GM19023 (cell line): ENCODE measurements at regions not wholly inside any gene's neighbourhood (a gene's known extent, or its start where the extent isn't known, plus 50 kb on each side); places are given as distances from the start of the nearest gene placed in this dataset.
"Not testable (repeated sequence)": the region's sequence is repeated elsewhere in the genome, so short reads cannot be mapped to it uniquely, and the experiment has no call there.

ENCODE experiments used
- ATAC-seq: cut with Tn5 transposase; IDR thresholded peaks from one replicate; pipeline ENCODE4 v1.9.1; 2021; ENCODE audit warnings: mild to moderate bottlenecking, moderate library complexity; ENCODE audit not compliant: unreplicated experiment

GRCh38 chr2:122808286-122808969 is 1053.0 kb downstream of the TSN start:
- no peak for ATAC-seq

GRCh38 chr2:122812214-122812613 is 1056.8 kb downstream of the TSN start:
- ATAC-seq, result not testable (repeated sequence)

GRCh38 chr2:122815120-122815519 is 1059.7 kb downstream of the TSN start:
- ATAC-seq, result no peak

GRCh38 chr2:122816803-122817202 is 1061.4 kb downstream of the TSN start:
- ATAC-seq, result no peak

GRCh38 chr2:122822319-122822718 is 1066.9 kb downstream of the TSN start:
- ATAC-seq, result no peak

- no peak for ATAC-seq
Measured at GRCh38 chr2:122830157-122830556, 1074.7 kb downstream of the TSN start.

GRCh38 chr2:122831649-122832048 is 1076.2 kb downstream of the TSN start:
- ATAC-seq, result no peak

GRCh38 chr2:122843503-122843902 is 1088.1 kb downstream of the TSN start:
- no peak for ATAC-seq

GRCh38 chr2:122851161-122851560 is 1095.7 kb downstream of the TSN start:
- ATAC-seq, result no peak

- ATAC-seq, result no peak
Measured at GRCh38 chr2:122851972-122852531, 1096.6 kb downstream of the TSN start.

GRCh38 chr2:122856696-122857095 is 1101.2 kb downstream of the TSN start:
- no peak for ATAC-seq

GRCh38 chr2:122858075-122858702 is 1102.7 kb downstream of the TSN start:
- ATAC-seq, result no peak

GRCh38 chr2:122858813-122859212 is 1103.4 kb downstream of the TSN start:
- no peak for ATAC-seq

GRCh38 chr2:122859260-122859659 is 1103.8 kb downstream of the TSN start:
- ATAC-seq, result no peak

GRCh38 chr2:122863532-122863931 is 1108.1 kb downstream of the TSN start:
- ATAC-seq, result no peak

GRCh38 chr2:122864728-122865127 is 1109.3 kb downstream of the TSN start:
- no peak for ATAC-seq

GRCh38 chr2:122866095-122866494 is 1110.6 kb downstream of the TSN start:
- ATAC-seq, result no peak

GRCh38 chr2:122867941-122868340 is 1112.5 kb downstream of the TSN start:
- ATAC-seq, result no peak

GRCh38 chr2:122868646-122869275 is 1113.3 kb downstream of the TSN start:
- no peak for ATAC-seq

- no peak for ATAC-seq
Measured at GRCh38 chr2:122873951-122874350, 1118.5 kb downstream of the TSN start.

- no peak for ATAC-seq
Measured at GRCh38 chr2:122875091-122875865, 1119.8 kb downstream of the TSN start.
